HG02571 (cell line): ENCODE measurements at regions not wholly inside any gene's neighbourhood (a gene's known extent, or its start where the extent isn't known, plus 50 kb on each side); places are given as distances from the start of the nearest gene placed in this dataset.
A peak's percentile ranks its signal among the peaks of the same experiment; 100 is the strongest.
"Not testable (repeated sequence)": the region's sequence is repeated elsewhere in the genome, so short reads cannot be mapped to it uniquely, and the experiment has no call there.

Experiments used
- ATAC-seq: cut with Tn5 transposase; IDR thresholded peaks from one replicate; pipeline ENCODE4 v1.9.1; 2021; ENCODE audit warnings: mild to moderate bottlenecking, moderate library complexity; ENCODE audit not compliant: unreplicated experiment

- peak; percentile 93 for ATAC-seq
Measured at GRCh38 chr1:113185463-113186104, 112.6 kb downstream of the LRIG2 start.

DNA sequence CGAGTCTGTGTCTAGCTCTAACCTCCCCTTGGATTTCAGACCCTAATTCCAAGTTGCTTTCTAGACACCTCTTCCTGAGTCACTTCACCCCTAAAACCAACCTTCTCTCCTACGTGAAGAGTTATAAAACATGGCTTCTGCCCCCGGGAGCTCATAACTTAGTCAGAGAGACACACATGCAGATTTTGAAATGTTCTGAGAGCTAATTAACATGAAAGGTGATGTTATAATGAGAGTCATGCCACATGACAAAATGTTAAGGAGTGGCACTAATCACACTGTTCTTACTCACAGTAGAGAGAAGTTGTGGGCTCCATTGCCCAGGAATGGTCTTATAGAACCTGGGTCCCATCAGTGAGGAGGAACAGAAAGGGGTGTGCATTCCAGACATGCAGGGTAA, 117.1 kb downstream of the LRIG2 start:
- ATAC-seq = no peak

DNA sequence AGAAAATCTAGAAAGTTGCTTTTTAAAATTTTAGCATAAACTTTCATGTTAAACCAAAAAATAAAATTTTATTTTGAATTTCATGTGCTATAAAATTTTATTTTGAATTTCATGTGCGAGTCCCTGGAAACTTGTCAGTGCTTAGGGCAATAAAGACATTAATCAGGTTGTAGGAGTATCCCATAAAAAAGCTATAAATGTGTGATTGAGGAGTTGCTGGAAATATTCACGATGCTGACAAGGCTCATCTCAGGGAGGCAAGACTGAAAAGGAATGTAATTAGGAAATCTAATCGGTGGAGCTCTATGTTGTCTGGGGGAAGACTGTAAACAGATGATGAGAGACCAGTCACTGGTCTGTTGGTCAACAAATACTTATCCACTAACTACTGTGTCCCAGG, 117.9 kb downstream of the LRIG2 start:
- no peak for ATAC-seq

DNA sequence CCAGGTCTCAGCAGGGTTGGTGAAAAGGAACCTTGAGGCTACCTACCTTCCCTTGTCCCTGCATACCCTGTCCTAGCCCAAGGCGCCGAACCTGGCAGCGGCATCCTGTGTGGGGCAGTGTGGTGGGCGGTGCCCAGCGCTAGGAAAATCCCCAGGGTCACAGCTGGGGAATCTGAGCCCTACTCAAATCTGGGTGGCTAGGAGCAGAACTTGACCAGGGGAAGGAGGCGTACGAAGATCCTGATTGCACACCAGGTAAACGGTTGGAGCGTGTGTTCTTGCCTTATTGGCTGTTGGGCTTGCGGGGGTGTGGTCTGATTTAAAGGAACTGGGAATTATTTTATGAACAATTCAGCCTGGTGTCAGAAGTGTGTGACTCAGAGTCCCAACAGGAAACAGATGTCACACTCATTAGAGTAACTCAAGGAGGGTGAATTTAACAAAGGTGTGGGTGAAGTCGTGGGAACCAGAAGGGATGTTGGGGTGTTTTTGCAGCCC, 118.6 kb downstream of the LRIG2 start:
- ATAC-seq = no peak

- no peak for ATAC-seq
Measured at GRCh38 chr1:113192242-113192641, 119.2 kb downstream of the LRIG2 start.

DNA sequence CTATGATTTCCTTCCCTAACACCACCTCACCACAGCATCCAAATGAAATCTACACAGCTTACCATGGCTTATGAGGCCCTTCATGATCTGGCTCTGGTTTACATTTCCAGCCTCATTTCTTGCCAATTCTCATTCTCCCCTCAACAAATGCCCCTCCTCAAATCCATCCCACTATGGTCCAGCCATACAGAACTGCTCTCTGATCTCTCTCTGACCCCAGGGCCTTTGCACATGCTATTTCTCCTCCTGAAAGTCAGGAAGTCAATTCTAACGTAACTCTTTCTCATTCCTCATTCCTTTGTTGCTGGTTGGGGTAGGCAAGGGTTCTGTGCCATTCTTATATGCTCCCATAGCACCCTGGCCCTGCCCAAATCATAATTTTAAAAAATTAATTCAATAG, 120.0 kb downstream of the LRIG2 start:
- ATAC-seq = no peak

GRCh38 chr1:113194846-113195830, 122.1 kb downstream of the LRIG2 start:
- ATAC-seq = no peak

DNA sequence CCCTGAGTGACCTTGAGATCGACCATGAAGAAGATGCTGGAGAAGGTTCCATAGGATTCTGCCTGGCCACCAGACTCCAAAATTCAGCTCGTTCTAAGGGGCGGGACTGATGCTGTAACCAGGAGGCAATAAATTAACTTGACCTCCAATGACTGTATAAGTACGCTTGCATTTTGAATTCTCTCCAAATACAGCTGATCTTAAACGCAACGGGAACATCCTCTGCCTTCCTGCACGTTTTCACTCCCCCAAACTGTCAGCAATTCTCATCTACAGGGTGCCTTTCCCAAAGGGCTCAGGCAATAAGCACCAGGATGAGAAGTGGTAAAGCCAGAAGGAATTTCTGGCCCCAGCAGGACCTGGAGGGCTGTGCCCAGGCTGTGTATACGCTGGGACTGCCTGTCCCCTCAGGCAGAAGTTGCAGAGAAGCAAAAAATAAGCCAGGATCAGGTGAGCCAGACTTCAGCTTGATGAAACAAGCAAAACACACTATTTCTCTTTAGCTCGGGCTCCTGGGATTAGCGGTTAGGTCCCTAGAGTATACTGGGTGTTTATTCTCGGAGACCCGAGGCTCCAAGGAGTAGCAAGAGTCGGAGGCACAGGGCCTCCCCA, 124.8 kb downstream of the LRIG2 start:
- ATAC-seq = no peak

- no peak for ATAC-seq
Measured at GRCh38 chr1:113198806-113199205, 125.8 kb downstream of the LRIG2 start.

DNA sequence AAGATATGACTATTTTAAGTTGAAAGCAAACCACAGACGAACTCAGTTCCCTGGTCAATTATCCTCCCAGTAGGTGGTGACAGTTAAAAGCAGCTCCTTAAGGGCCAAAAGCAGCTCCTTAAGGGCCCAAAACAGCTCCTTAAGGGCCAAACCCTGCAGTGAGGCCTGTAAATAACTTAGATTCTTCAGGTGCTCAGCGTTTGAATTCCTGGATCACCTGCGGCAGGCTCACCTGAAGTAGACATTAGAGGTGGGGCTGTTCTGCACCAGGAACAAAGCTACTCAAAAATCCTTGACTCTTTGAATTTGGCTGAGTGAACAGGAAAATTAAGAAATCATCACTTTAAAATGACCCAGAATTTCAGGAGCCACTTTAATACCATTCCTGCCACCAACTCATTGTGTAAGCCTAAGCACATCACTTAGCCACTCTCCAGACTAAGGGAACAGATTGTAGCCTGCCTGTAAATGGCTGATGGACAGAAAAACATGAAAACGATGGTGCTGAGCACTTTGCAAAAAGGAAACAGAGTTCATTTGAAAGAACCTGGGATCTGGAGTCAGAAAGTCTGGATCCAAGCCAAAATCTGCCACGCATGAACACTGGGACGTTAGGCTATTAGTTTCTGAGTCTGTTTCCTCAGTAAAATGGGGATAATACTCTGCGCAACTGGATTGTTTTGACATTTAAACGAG, 126.9 kb downstream of the LRIG2 start:
- no peak for ATAC-seq

- ATAC-seq = no peak
Measured at GRCh38 chr1:113201560-113201959, 128.6 kb downstream of the LRIG2 start.

DNA sequence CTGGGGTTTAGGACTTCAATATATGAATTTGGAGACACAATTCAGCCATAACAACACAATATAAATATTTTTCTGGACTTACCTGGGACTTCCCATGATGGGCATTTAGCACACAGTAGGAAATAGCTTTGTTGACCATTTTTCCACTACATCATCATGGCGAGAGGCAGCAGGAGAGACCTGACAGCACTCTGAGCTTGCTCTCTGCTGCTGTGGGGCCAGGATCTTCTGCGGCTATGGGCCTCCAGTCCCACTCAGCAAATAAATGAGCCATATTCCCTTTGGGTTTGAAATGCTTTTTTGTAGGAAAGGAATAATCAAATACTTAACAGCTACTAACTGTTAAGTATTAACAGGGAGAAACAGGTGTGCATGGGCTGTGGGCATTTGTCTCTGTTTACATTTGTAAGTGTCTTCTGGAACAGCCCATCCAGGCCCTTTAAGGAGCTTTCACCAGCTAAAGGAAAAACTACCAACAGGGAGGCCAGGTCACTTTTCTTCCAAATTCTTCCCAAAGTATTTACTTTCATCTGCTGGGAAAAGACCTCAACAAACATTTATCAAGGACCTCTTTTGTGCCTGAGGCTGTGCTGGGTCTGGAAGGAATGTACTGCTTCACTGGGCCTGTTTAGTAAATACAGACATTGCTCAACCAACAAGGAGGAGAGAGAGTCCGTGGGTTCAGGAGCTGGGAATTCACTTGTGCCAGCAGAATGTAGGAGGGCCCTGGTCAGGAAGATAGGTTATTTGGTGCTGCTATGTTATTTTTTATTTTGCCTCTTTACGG, 133.2 kb downstream of the LRIG2 start:
- ATAC-seq = no peak

- ATAC-seq = no peak
Measured at GRCh38 chr1:113207019-113207418, 134.0 kb downstream of the LRIG2 start.

GRCh38 chr1:113207457-113207856, 134.5 kb downstream of the LRIG2 start:
- no peak for ATAC-seq

DNA sequence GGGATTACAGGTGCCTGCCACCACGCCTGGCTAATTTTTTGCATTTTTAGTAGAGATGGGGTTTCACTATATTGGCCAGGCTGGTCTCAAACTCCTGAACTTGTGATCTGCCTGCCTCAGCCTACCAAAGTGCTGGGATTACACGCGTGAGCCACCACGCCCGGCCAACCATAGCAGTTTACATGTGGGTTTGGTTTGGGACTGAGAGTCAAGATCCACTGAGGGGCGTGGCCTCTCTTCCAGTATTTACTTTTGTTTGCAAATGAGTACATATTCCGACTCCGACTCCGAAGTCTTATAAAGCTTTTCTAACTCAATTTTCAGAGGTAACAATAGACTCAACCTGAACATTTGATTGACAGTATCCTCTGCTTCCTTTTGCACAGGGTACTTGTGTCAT, 135.4 kb downstream of the LRIG2 start:
- not testable (repeated sequence) for ATAC-seq

DNA sequence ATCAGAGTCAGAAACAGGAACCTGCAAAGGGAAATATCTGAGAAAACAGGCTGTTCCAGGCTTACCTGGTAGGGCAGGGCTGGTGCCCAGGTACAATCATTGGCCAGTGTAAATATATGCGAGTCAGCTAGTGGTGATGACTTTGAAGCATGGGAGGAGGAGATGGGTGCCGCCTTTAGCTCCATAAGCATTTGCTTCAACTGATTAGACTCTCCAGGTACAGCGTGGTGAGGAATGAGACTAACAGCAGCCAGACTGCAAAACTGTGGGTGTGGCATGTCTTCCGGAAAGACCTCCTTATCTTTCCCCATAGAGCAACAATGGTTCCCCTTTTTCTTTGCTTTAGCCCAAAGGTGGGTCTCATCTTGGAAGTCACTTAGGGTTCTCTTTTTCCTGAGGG, 137.2 kb downstream of the LRIG2 start:
- no peak for ATAC-seq

- no peak for ATAC-seq
Measured at GRCh38 chr1:113211467-113211866, 138.5 kb downstream of the LRIG2 start.

- no peak for ATAC-seq
Measured at GRCh38 chr1:113215015-113215414, 142.0 kb downstream of the LRIG2 start.

GRCh38 chr1:113216664-113217063, 143.7 kb downstream of the LRIG2 start:
- no peak for ATAC-seq
